Ecto neural progenitor cell (in vitro differentiated cells): ENCODE measurements at regions not wholly inside any gene's neighbourhood (a gene's known extent, or its start where the extent isn't known, plus 50 kb on each side); places are given as distances from the start of the nearest gene placed in this dataset.
"Not testable (repeated sequence)": the region's sequence is repeated elsewhere in the genome, so short reads cannot be mapped to it uniquely, and the experiment has no call there.

Experiments used
- DNase-seq: peaks from one replicate; pipeline ENCODE4 v3.0.0-alpha.2; 2018; ENCODE audit warnings: low spot score

DNA sequence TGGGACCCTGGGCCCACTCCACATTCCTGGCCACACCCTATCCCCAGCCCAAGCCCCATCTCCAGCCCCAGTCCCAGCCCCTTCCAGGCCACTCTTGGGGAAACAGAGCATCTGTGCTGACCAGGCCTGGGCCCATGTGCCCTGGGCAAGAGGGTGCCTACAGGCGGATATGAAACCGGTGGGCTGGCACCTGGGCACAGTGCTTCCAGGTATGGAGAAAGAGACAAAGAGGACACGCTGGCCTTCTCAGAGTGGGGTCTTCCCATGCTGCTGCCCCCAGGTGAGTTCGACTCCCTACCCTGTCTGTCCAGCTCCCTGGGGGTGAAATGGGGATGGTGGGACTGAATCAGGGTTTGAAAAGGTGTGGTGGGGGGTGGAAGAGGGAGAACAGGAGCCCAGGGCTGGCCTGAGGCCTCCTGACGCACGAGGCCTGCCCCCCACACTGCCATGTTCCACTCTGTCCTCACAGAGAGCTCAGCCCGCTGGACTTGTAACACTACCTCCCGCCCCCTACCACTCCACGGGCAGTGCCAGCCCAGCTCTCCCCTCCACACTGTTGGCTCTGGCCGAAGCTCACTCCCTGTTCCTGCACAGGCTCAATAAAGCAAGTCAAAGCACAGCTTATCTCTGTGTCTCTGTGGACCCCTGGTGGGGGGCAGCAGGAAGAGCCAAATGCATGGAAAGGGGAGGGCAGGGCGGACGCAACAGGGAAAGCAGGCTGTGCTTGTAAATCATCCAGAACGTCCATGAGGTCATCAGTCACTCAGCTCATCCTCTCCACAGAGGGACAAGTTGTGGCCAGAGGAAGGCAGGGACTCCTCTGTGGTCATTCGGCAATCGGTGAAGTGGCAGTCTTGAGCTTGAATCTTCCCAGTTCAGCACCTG, 71.1 kb upstream of the TMEM97 start:
- peak; percentile 61 for DNase-seq

DNA sequence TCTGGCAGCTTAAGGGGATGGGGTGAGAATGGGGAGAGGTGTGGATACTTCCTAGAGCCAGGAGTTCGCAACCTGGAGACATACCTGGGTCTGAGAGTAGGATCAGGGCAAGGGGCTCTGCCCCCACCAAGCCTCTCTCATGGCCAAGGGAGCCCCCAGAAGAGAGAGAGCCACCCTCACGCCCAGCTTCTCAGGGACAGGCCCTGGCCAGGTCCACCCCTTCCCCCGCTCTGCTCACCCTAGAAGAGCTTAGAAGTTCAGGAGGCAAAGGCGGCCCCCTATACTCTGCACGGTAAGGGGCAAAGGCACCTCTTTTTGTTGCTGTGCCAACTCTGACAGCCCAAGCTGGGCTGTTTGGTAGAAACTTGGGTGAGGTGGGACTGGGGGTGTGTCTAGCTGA, 69.3 kb upstream of the TMEM97 start:
- DNase-seq: peak; percentile 48

DNA sequence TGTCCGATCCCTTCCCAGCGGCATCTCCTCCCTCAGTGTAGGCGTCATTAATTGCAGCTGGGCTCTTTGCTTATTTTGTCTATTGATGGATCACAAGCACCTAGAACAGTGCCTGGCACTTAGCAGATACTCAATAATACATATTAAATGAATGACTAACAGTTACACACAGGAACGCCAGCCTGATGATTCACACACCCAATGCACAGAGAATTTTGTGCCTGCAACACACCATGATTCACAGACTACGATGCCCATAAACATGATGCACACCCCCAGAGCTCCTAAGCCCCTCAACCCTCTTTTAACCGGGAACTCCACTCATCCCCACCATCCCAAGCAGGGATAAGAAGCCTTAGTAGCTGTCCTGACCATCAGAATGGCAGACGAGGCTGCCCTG, 66.6 kb upstream of the TMEM97 start:
- DNase-seq: no peak

DNA sequence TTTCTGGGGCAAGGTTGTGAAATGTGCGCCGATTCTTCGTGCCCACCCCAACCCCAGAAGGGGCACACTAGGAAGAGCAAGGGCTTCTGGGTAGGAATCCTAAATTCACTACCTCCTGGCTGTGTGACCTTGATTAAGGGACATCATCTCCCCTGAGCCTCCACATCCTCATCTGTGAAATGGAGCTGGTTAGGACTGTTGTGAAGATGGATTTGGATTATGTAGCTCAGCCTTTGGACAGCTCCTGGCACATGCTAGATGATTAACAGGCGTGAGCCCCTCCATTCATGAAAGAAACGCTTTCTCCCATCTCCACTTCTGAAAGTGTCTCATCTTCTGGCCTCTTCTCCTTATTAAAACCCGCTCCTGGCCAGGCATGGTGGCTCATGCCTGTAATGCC, 65.3 kb upstream of the TMEM97 start:
- DNase-seq: no peak

DNA sequence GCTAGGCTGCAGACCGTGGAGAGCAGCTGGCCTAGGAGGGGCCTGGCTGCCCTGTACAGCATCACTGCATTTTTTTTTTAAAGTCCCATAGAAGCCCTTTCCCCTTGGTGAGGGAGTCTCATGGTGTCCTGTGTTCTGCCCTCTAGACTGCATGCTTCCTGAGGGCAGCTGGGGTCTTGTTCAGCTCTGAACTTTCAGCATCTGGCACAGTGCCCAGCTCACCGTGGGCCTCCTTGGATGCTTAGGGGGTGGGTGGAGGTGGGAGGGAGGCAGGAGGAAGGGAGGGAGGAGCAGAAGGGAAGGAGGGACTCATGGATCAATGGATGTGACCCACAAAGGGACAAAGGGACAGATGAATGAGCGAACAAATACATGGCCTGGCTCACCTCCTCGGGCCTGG, 63.4 kb upstream of the TMEM97 start:
- no peak for DNase-seq

DNA sequence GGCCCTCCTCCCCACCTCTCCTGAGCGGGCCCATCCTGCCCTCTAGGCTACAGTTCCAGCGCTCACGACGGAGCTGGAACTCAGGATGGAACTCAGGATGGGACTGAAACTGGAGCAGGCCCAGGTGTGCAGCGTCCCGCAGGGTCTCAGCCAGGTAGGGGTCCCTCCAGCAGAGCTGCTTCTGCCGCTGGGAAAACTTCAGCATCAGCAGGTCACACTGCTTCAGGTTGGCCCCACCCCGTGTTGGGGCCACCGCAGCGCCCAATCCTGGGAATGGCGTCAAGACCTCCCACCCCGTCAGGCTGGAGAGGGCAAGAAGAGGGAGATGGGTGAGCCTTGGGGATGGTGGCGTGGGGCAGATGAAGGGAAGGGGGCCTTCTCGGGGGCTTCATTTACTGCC, 62.6 kb upstream of the TMEM97 start:
- no peak for DNase-seq

DNA sequence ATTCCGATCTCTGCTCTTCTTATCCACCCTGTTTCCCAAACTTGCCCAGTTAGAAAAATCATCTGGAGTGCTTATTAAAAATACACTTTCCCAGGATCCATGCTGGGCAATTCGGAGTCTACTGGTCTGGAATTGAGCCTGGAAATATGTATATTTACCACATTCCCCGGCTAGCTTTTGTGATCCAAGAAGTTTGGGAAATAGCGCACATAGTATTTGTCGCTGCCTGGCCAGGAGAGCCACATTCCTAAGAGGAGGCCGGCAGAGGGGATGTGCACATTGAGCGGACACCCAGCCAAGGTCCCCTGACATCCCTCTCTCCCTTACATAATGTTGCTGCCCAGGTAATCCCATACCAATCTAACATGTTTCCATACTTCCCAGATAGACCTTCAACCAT, 62.1 kb upstream of the TMEM97 start:
- no peak for DNase-seq

DNA sequence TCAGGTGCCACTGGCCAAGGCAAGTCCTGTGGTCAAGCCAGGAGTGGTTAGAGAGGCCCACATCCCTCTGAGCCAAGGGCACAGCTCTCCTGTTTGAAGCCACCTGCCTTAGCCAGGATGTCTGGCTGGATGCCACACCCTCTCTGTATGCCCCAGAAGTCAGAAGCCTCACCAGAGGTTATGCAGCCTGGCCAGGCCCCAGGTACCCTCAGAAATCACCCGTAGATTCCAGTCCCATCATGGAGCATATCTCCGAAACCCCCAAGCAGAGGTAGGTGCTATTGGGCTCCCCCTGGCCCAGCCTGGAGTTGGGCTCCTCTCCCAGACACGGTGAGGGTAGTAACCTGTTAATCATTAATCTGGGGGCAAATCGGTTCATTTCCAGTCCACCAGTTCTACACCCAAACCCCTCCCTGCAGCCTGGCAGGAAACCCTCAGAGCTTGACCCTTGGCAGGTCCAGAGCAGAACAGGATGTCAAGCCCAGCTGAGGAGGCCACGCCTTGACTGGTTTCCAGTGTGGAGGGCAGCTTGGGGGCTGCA, 60.6 kb upstream of the TMEM97 start:
- no peak for DNase-seq

DNA sequence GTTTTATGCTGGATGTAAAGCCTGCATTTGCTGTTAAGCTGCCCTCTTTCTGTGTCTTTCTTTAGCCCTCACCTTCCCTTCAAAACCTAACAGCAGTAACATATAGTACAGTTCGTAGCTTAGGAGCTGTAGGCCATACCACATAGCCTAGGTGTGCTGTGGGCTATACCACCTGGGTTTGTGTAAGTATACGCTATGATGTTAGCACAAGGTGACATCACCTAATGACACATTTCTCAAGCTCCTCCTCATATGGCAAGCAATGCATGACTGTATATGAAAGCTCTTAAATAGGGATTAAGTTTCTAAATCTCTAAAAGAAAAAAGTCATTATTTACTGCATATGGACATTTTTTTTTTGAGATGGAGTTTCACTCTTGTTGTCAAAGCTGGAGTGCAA, 57.8 kb upstream of the TMEM97 start:
- DNase-seq: no peak

DNA sequence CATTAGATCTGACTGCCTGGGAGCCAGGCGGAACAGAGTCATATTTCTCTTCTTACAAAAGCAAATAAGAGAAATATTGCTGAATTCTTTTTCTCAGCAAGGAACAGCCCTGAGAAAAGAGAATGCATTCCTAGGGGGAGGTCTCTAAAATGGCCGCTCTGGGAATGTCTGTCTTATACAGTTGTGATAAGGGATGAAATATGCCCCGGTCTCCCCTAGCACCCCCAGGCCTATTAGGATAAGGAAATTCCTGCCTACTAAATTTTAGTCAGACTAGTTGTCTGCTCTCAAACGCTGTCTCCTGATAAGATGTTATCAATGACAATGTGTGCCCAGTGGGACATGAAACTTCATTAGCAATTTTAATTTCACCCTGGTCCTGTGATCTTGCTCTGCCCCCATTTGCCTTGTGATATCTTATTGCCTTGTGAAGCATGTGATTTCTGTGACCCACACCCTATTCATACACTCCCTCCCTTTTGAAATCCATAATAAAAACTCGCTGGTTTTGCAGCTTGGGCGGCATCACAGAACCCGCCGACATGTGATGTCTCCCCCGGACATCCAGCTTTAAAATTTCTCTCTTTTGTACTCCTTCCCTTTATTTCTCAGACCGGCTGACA, 56.8 kb upstream of the TMEM97 start:
- not testable (repeated sequence) for DNase-seq

DNA sequence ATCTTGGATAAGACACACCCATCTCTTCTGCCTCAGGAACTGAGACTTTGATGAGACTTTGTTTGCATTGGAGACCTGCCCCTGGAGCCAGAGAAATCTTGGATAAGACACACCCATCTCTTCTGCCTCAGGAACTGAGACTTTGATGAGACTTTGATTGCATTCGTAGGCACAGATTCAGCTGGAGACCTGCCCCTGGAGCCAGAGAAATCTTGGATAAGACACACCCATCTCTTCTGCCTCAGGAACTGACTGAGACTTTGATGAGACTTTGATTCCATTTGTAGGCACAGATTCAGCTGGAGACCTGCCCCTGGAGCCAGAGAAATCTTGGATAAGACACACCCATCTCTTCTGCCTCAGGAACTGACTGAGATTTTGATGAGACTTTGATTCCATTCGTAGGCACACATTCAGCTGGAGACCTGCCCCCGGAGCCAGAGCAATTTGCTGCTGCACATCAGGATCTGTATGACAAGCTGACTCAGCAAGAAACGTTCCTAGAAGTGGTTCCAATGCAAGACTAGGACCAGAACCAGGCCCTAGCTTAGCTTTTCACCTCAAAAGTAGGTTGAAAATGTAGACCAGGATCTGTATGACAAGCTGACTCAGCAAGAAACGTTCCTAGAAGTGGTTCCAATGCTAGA, 54.0 kb upstream of the TMEM97 start:
- DNase-seq: not testable (repeated sequence)

DNA sequence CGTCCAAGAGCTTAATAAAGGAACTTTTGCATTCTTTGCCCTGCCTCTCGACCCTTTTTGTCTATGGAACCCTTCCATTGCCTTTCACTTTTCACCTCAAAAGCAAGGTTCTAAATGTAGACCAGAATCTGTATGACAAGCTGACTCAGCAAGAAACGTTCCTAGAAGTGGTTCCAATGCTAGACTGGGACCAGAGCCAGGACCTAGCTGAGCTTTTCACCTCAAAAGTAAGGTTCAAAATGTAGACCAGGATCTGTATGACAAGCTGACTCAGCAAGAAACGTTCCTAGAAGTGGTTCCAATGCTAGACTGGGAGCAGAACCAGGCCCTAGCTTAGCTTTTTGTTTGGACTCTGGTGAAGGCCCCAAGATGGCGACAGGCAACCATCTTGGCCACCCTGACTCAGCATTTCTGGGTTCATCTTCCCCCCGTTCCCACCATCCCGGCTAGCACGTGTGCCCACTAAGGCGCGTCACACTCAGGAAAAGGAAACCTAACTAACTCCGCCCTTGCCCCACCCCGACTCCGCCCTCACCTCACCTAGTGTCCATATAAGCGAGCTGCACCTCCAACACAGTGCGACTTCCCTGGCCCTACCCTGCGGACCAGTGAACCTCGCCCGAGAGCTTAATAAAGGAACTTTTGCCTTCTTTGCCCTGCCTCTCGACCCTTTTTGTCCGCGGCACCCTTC, 53.0 kb upstream of the TMEM97 start:
- DNase-seq: not testable (repeated sequence)

DNA sequence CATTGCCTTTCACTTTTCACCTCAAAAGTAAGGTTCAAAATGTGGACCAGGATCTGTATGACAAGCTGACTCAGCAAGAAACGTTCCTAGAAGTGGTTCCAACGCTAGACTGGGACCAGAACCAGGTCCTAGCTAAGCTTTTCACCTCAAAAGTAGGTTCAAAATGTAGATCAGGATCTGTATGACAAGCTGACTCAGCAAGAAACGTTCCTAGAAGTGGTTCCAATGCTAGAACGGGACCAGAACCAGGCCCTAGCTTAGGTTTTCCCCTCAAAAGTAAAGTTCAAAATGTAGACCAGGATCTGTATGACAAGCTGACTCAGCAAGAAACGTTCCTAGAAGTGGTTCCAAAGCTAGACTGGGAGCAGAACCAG, 52.5 kb upstream of the TMEM97 start:
- DNase-seq: not testable (repeated sequence)

DNA sequence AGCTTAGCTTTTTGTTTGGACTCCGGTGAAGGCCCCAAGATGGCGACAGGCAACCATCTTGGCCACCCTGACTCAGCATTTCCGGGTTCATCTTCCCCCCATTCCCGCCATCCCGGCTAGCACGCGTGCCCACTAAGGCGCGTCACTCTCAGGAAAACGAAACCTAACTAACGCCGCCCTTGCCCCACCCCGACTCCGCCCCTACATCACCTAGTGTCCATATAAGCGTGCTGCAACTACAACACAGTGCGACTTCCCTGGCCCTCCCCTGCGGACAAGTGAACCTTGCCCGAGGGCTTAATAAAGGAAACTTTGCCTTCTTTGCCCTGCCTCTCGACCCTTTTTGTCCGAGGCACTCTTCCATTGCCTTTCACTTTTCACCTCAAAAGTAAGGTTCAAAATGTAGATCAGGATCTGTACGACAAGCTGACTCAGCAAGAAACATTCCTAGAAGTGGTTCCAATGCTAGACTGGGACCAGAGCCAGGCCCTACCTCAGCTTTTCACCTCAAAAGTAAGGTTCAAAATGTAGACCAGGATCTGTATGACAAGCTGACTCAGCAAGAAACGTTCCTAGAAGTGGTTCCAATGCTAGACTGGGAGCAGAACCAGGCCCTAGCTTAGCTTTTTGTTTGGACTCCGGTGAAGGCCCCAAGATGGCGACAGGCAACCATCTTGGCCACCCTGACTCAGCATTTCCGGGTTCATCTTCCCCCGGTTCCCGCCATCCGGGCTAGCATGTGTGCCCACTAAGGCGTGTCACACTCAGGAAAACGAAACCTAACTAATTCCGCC, 51.9 kb upstream of the TMEM97 start:
- DNase-seq: not testable (repeated sequence)

DNA sequence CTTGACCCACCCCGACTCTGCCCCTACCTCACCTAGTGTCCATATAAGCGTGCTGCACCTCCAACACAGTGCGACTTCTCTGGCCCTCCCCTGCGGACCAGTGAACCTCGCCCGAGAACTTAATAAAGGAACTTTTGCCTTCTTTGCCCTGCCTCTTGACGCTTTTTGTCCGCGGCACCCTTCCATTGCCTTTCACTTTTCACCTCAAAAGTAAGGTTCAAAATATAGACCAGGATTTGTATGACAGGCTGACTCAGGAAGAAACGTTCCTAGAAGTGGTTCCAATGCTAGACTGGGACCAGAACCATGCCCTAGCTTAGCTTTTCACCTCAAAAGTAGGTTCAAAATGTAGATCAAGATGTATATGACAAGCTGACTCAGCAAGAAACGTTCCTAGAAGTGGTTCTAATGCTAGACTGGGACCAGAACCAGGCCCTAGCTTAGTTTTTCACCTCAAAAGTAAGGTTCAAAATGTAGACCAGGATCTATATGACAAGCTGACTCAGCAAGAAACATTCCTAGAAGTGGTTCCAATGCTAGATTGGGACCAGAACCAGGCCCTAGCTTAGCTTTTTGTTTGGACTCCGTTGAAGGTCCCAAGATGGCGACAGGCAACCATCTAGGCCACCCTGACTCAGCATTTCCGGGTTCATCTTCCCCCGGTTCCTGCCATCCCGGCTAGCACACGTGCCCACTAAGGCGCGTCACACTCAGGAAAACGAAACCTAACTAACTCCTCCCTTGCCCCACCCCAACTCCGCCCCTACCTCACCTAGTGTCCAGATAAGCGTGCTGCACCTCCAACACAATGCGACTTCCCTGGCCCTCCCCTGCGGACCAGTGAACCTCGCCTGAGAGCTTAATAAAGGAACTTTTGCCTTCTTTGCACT, 51.0 kb upstream of the TMEM97 start:
- DNase-seq: no peak

DNA sequence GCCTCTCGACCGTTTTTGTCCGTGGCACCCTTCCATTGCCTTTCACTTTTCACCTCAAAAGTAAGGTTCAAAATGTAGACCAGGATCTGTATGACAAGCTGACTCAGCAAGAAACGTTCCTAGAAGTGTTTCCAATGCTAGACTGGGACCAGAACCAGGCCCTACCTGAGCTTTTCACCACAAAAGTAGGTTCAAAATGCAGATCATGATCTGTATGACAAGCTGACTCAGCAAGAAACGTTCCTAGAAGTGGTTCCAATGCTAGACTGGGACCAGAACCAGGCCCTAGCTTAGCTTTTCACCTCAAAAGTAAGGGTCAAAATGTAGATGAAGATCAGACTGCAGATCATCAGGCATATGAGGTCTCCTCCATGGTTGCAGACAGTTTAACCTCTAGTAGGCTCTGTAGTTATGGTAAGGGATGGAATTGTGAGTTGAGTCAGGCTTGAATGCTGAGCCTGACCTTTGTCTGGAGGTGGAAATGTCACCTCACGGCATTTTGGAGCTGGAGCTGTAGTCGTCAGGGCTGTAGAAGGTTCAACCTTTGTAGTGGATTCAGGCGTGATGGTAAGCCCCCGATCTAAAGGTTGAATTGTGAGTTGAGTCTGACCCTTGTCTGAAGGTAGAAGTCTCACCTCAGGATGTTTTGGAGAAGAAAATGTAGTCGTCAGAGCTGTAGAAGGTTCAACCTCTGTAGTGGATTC, 50.2 kb upstream of the TMEM97 start:
- no peak for DNase-seq
